Tibial artery (tissue), 4 donors: ENCODE measurements at regions not wholly inside any gene's neighbourhood (a gene's known extent, or its start where the extent isn't known, plus 50 kb on each side); places are given as distances from the start of the nearest gene placed in this dataset.
A peak's percentile ranks its signal among the peaks of the same experiment; 100 is the strongest.

Source experiments
- DNase-seq, 2 donors: peaks; one replicate each; pipeline ENCODE4 v3.0.0-alpha.2; 2019
- H3K27ac ChIP-seq, 2 donors: fragments of 200-600 bp; sonication (generic) in 1 of 2; 1 replicate in 1 of 2; 2 replicates in 1 of 2; pipeline ENCODE4 v1.5.1; 2018 to 2019; ENCODE audit warnings: mild to moderate bottlenecking in 1 of 2
- H3K27me3 ChIP-seq, 2 donors: fragments of 200-600 bp; sonication (generic) in 1 of 2; one replicate each; pipeline versions ENCODE4 v1.5.1 to v1.6.0; 2016 to 2019
- H3K36me3 ChIP-seq, 3 donors: fragments of 200-600 bp; sonication (generic) in 2 of 3; one replicate each; pipeline ENCODE4 v1.5.1; 2016 to 2019; ENCODE audit warnings: mild to moderate bottlenecking in 2 of 3
- H3K4me1 ChIP-seq, 4 donors: fragments of 200-600 bp; sonication (generic) in 2 of 4; 1 replicate in 3 of 4; 2 replicates in 1 of 4; pipeline ENCODE4 v1.5.1; 2016 to 2019
- H3K4me3 ChIP-seq, 2 donors: fragments of 200-600 bp; sonication (generic) in 1 of 2; 1 replicate in 1 of 2; 2 replicates in 1 of 2; pipeline ENCODE4 v1.5.1; 2018 to 2019; ENCODE audit warnings: mild to moderate bottlenecking in 2 of 2
- H3K9me3 ChIP-seq, 3 donors: fragments of 200-600 bp; sonication (generic) in 1 of 3; one replicate each; pipeline ENCODE4 v1.5.1; 2016 to 2019
- CTCF ChIP-seq, 2 experiments: fragments of 200-600 bp in 1 of 2; fragments of 450-650 bp in 1 of 2; IDR thresholded peaks; one replicate each; pipeline ENCODE4 v1.5.1; 2017 to 2019; ENCODE audit warnings: antibody characterized with exemption in 2 of 2, mild to moderate bottlenecking in 1 of 2, moderate library complexity in 1 of 2
- intact Hi-C: fragments of 100-400 bp; cut with DNase I; formaldehyde crosslinking; loops from one replicate; pipeline ENCODE4 v1.15.0; 2023; ENCODE audit warnings: low total_unique reads

DNA sequence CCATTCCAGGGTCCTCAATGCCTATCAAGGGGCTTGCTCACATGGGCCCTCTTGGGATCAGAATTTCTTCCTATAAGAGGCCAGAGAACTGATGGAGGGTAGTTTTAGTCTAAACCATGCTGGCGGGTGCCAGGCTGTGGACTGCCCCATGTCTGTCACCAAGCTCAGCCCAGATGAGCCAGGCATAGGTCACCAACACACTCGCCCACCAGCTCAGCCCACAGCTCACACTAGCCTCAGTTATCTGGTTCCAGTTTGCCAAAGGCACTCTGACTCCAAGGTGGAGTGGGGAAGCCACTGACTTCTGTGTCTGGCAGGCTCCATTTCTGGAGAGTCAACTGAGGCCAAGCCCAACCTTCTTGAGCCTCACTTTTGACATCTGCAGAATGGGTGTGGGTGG lies 50.7 kb upstream of the INSYN1 start:
- Histone ChIP-seq H3K36me3 (no peaks in the 10 kb centered on the region), H3K27ac (peak overlapping the region; percentile 89 to 90), H3K4me3 (no peak overlapping the region), H3K4me1 (peaks cover 0 to 59% (median 43%) of the 10 kb centered on the region in 4 donors), H3K27me3 (no peaks in the 10 kb centered on the region), H3K9me3 (no peaks in the 10 kb centered on the region)
- no peak for TF ChIP-seq CTCF (IDR thresholded peaks at IDR 0.05)
- intact Hi-C loops: no loop called here
- DNase-seq: no peak

GRCh38 chr15:73805504-73806089 lies 52.4 kb upstream of the INSYN1 start:
- no peak for DNase-seq
- Histone ChIP-seq H3K27ac (no peak overlapping the region), H3K27me3 (peaks cover 0 to 4% of the 10 kb centered on the region in 2 donors), H3K4me1 (peaks cover 0 to 42% (median 33%) of the 10 kb centered on the region in 4 donors), H3K36me3 (no peaks in the 10 kb centered on the region), H3K9me3 (no peaks in the 10 kb centered on the region), H3K4me3 (no peak overlapping the region)
- TF ChIP-seq CTCF (IDR thresholded peaks at IDR 0.05): no peak
- intact Hi-C loops: no loop called here

DNA sequence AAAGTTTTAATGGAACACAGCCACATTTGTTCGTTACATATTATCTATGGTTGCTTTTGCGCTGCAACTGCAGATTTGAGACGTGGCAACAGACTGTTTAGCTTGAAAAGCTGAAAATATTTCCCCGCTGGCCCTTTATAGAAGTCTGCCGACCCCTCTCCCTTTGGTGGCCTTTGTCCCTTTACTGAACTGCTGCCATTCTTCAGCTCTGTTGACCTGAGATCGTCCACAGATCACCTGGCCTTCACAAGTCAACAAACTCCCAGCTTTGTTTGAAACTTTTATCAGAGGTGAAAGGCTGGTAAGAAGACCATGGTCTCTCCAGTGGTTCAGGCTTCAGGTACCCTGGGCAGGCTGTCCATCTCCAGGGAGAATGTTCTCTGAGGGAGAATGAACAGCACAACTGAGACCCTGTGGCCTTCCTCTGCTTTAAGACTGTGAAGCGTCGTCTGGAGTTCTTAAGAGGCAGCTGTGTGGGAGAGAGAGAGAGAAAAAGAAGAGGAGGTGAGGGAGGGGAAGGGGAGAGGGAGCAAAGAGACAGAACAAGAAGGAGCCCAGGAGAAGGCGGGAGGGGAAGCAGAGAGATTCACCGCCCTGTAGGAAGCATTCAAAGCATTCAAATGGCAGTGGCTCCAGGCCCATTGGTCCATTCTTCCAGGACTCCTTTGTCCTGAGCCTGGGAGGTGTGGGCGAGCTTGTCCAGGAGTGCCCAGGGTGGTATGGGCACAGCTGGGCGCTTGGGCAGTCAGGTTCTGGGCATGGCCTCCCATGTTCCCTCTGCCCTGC lies 53.7 kb upstream of the INSYN1 start:
- H3K4me1 ChIP-seq: peaks cover 0 to 30% (median 20%) of the 10 kb centered on the region in 4 donors
- no peaks in the 10 kb centered on the region for H3K36me3 ChIP-seq
- peaks cover 0 to 7% of the 10 kb centered on the region in 2 donors for H3K27me3 ChIP-seq
- intact Hi-C loops: no loop called here
- H3K4me3 ChIP-seq: no peak overlapping the region
- DNase-seq: no peak
- TF ChIP-seq CTCF (IDR thresholded peaks at IDR 0.05): no peak
- H3K27ac ChIP-seq: no peak overlapping the region
- H3K9me3 ChIP-seq: no peaks in the 10 kb centered on the region

DNA sequence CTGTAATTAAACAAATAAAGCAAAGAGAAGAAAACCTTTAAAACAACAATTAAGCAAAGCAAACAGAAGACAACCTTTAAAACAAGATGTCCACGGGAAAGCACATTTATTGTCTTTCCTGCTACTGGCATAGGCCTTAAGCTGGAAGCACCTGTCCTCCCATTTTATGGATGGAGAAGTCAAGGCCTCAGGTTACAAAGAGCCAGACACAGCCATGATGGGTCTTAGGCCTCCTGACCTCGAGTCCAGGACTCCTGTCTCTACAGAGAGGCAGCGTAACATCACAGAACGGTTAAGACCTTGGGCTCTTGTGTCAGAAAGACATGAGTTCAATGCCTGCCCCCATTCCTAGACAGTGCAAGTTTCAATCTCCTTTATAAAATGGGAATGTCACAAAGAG lies 54.7 kb upstream of the INSYN1 start:
- Histone ChIP-seq H3K27me3 (peaks cover 0 to 7% of the 10 kb centered on the region in 2 donors), H3K9me3 (no peaks in the 10 kb centered on the region), H3K4me1 (peaks cover 0 to 20% (median 12%) of the 10 kb centered on the region in 4 donors), H3K36me3 (no peaks in the 10 kb centered on the region), H3K4me3 (no peak overlapping the region), H3K27ac (no peak overlapping the region)
- DNase-seq: no peak
- intact Hi-C loops: no loop called here
- TF ChIP-seq CTCF (IDR thresholded peaks at IDR 0.05): no peak

DNA sequence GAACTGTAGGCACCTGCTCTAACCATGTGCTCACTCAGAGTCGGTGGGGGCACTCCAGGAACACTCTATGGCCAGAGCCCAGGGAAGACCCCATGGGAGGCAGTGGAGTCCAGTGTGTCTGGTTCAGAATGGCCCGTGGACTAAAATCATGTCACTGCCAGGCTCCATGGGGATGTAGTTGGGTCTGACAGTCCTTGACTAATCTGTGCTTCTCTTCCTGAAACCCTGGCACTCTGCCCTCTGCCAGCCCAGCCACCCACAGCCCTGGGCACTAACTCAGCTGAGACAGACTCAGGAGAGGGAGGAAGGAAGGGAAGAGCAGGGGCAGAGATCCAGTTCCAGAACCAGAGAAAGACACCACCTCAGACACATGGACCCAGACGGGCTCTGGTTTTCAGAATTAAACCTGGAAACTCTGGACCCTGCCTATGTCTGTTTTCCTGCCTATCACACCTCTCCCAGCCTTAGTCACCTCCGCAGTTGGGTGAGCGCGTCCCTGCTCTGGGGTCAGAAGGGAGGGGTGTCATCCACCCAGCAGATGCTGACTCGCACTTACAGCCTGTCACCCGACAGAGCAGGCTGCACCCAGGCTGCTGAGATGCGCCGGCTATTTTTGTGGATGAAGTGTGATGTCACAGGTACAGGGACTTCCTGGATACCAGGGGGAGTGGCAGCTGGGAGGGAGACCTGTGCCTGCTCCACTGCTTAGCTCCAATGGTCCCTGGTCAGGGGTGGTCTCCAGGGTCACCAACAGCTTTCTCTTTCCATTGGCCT lies 56.8 kb upstream of the INSYN1 start:
- Histone ChIP-seq H3K27ac (no peak overlapping the region), H3K27me3 (peaks cover 0 to 7% of the 10 kb centered on the region in 2 donors), H3K4me1 (peaks cover 0 to 4% (median 0%) of the 10 kb centered on the region in 4 donors), H3K36me3 (no peaks in the 10 kb centered on the region), H3K9me3 (no peaks in the 10 kb centered on the region), H3K4me3 (no peak overlapping the region)
- intact Hi-C loops: no loop called here
- TF ChIP-seq CTCF (IDR thresholded peaks at IDR 0.05): no peak
- DNase-seq: no peak
